HEK293T (cell line): ENCODE measurements at regions not wholly inside any gene's neighbourhood (a gene's known extent, or its start where the extent isn't known, plus 50 kb on each side); places are given as distances from the start of the nearest gene placed in this dataset.
"Not testable (repeated sequence)": the region's sequence is repeated elsewhere in the genome, so short reads cannot be mapped to it uniquely, and the experiment has no call there.

Experiments
- CTCF ChIA-PET: fragments of 350-600 bp; formaldehyde crosslinking; extraction: SDS; loops from one replicate; lab custom pipeline; 2021; ENCODE audit warnings: antibody characterized with exemption, inconsistent platforms; lab: Yijun Ruan, JAX
- POLR2A ChIA-PET: fragments of 350-600 bp; formaldehyde crosslinking; extraction: SDS; loops from one replicate; lab custom pipeline; 2020; ENCODE audit warnings: antibody characterized with exemption, inconsistent platforms; lab: Yijun Ruan, JAX
- DNase-seq: peaks from one replicate; pipeline ENCODE4 v3.0.0; 2012; ENCODE audit warnings: mixed read lengths; ENCODE audit errors: extremely low spot score
- ARNT ChIP-seq: fragments of 450-650 bp; IDR thresholded peaks from 2 replicates; pipeline ENCODE4 v1.6.1; 2017; ENCODE audit warnings: mild to moderate bottlenecking
- BHLHE40 ChIP-seq: fragments of 450-650 bp; IDR thresholded peaks from 2 replicates; pipeline ENCODE4 v1.6.1; 2016; ENCODE audit warnings: mild to moderate bottlenecking, moderate library complexity, borderline replicate concordance
- CTBP1 ChIP-seq: fragments of 450-650 bp; IDR thresholded peaks from 2 replicates; pipeline ENCODE4 v1.6.1; 2016; ENCODE audit warnings: borderline replicate concordance
- ELF4 ChIP-seq: fragments of 450-650 bp; IDR thresholded peaks from 2 replicates; pipeline ENCODE4 v1.6.1; 2017; ENCODE audit warnings: antibody characterized with exemption
- FOXA1 ChIP-seq: fragments of 450-650 bp; IDR thresholded peaks from 2 replicates; pipeline ENCODE4 v1.6.1; 2016; ENCODE audit warnings: mild to moderate bottlenecking
- FOXK2 ChIP-seq: fragments of 450-650 bp; IDR thresholded peaks from 2 replicates; pipeline ENCODE4 v1.6.1; 2016; ENCODE audit warnings: mild to moderate bottlenecking
- FOXM1 ChIP-seq: fragments of 450-650 bp; IDR thresholded peaks from 2 replicates; pipeline ENCODE4 v1.6.1; 2017; ENCODE audit warnings: mild to moderate bottlenecking, borderline replicate concordance
- HDGF ChIP-seq: fragments of 450-650 bp; IDR thresholded peaks from 2 replicates; pipeline ENCODE4 v1.6.1; 2017; ENCODE audit warnings: antibody characterized with exemption, borderline replicate concordance
- L3MBTL2 ChIP-seq: fragments of 450-650 bp; conservative IDR thresholded peaks from 2 replicates; pipeline ENCODE4 v1.6.1; 2016; ENCODE audit warnings: mild to moderate bottlenecking
- LEF1 ChIP-seq: fragments of 450-650 bp; IDR thresholded peaks from 2 replicates; pipeline ENCODE4 v1.6.1; 2017; ENCODE audit warnings: mild to moderate bottlenecking, borderline replicate concordance
- NFRKB ChIP-seq: fragments of 450-650 bp; IDR thresholded peaks from 2 replicates; pipeline ENCODE4 v1.6.1; 2016; ENCODE audit warnings: mild to moderate bottlenecking, moderate library complexity
- PKNOX1 ChIP-seq: fragments of 450-650 bp; IDR thresholded peaks from 2 replicates; pipeline ENCODE4 v1.6.1; 2016
- SP1 ChIP-seq: fragments of 450-650 bp; IDR thresholded peaks from 2 replicates; pipeline ENCODE4 v1.6.1; 2017
- SUZ12 ChIP-seq: fragments of 450-650 bp; IDR thresholded peaks from 2 replicates; pipeline ENCODE4 v1.6.1; 2016; ENCODE audit warnings: mild to moderate bottlenecking
- TARDBP ChIP-seq: fragments of 450-650 bp; IDR thresholded peaks from 2 replicates; pipeline ENCODE4 v1.6.1; 2016
- ZNF384 ChIP-seq: fragments of 450-650 bp; IDR thresholded peaks from 2 replicates; pipeline ENCODE4 v1.6.1; 2016

GRCh38 chr3:194054540-194054939 is 81.4 kb upstream of the HES1 start:
- ChIA-PET CTCF (no interaction called here), POLR2A (interaction anchor here (1.2 kb wide), 1 partner anchor 82 kb away, joined by 4 read pairs; the partner anchor contains the start of gene HES1)
- no peak for DNase-seq
- TF ChIP-seq TARDBP (no peak), ELF4 (no peak), LEF1 (no peak), SUZ12 (no peak), BHLHE40 (no peak), L3MBTL2 (no peak), ZNF384 (no peak), ARNT (no peak), FOXA1 (no peak), CTBP1 (no peak), FOXK2 (no peak), HDGF (no peak), NFRKB (no peak), FOXM1 (no peak), PKNOX1 (no peak), SP1 (no peak)

GRCh38 chr3:194054961-194055360 is 81.0 kb upstream of the HES1 start:
- POLR2A ChIA-PET: interaction anchor here (1.2 kb wide), 1 partner anchor 81 kb away, joined by 4 read pairs; the partner anchor contains the start of gene HES1
- DNase-seq: no peak
- TF ChIP-seq CTBP1: no peak
- TF ChIP-seq ARNT: no peak
- no peak for TF ChIP-seq ZNF384
- no peak for TF ChIP-seq NFRKB
- TF ChIP-seq FOXA1: no peak
- TF ChIP-seq PKNOX1: no peak
- TF ChIP-seq BHLHE40: no peak
- TF ChIP-seq SUZ12: no peak
- TF ChIP-seq FOXK2: no peak
- no peak for TF ChIP-seq ELF4
- TF ChIP-seq FOXM1: no peak
- TF ChIP-seq TARDBP: no peak
- no peak for TF ChIP-seq L3MBTL2
- TF ChIP-seq SP1: no peak
- TF ChIP-seq LEF1: no peak
- CTCF ChIA-PET: no interaction called here

GRCh38 chr3:194056323-194056722 is 79.6 kb upstream of the HES1 start:
- DNase-seq, POLR2A ChIA-PET, CTCF ChIA-PET: not testable (repeated sequence)

- TF ChIP-seq HDGF (no peak), FOXK2 (no peak), PKNOX1 (no peak), SUZ12 (no peak), ZNF384 (no peak), ELF4 (no peak), FOXA1 (no peak), CTBP1 (no peak), LEF1 (no peak), TARDBP (no peak), NFRKB (no peak), L3MBTL2 (no peak), SP1 (no peak), BHLHE40 (no peak), ARNT (no peak)
- no peak for DNase-seq
- CTCF ChIA-PET: no interaction called here
- POLR2A ChIA-PET: no interaction called here
Measured at GRCh38 chr3:194056731-194057415, 79.1 kb upstream of the HES1 start.

- TF ChIP-seq FOXA1 (no peak), BHLHE40 (no peak), TARDBP (no peak), PKNOX1 (no peak)
- ChIA-PET POLR2A (no interaction called here), CTCF (no interaction called here)
- no peak for DNase-seq
Measured at GRCh38 chr3:194057570-194058188, 78.3 kb upstream of the HES1 start.

GRCh38 chr3:194058189-194058571 is 77.8 kb upstream of the HES1 start:
- TF ChIP-seq SUZ12 (no peak), L3MBTL2 (peak; percentile 36)
- ChIA-PET CTCF (no interaction called here), POLR2A (no interaction called here)
- DNase-seq: peak; percentile 25
